ENCODE measurements at regions not wholly inside any gene's neighbourhood (a gene's known extent, or its start where the extent isn't known, plus 50 kb on each side); places are given as distances from the start of the nearest gene placed in this dataset.
"Not testable (repeated sequence)": the region's sequence is repeated elsewhere in the genome, so short reads cannot be mapped to it uniquely, and the experiment has no call there.

- CTCF ChIA-PET, result no interaction called here
- H3K36me3 Mint-ChIP-seq (ENCODE audit: low read depth), result no peaks in the 10 kb centered on the region
These were observed 193.5 kb upstream of the SAMSN1 start for GRCh38 chr21:14739590-14739989.

GRCh38 chr21:14738576-14738975 lies 192.5 kb upstream of the SAMSN1 start:
- H3K9me3 Mint-ChIP-seq; H3K4me1 ChIP-seq (ENCODE audit: insufficient read depth, low read length); H3K36me3 Mint-ChIP-seq (ENCODE audit: low read depth); ATAC-seq (ENCODE audit: poor library complexity); H3K27me3 Mint-ChIP-seq; H3K4me1 Mint-ChIP-seq (ENCODE audit: low read depth); H3K4me3 ChIP-seq (ENCODE audit: low read length); H3K9me3 ChIP-seq (ENCODE audit: control insufficient read depth in 1 of 2, insufficient read depth in 1 of 2, low read length in 2 of 2); DNase-seq; H3K36me3 ChIP-seq (ENCODE audit: insufficient read depth, low read length); H3K27ac ChIP-seq (ENCODE audit: low read depth in 1 of 2, low read length in 2 of 2); H3K27ac Mint-ChIP-seq; H3K27me3 ChIP-seq (ENCODE audit: control insufficient read depth in 1 of 2, insufficient read depth in 2 of 2, low read length in 2 of 2); H3K4me3 Mint-ChIP-seq: not testable (repeated sequence)
- ChIA-PET CTCF (interaction anchor here (0.6 to 3.7 kb wide), 26 partner anchors 10 to 356 kb away, joined by 3 to 23 read pairs (median 4); no protein-coding TSS in a partner anchor), POLR2A (interaction anchor here (0.8 to 1.1 kb wide), 3 partner anchors 13 to 335 kb away, joined by 3 to 5 read pairs (median 3); no protein-coding TSS in a partner anchor)
- intact Hi-C loops (cut with DNase I, micrococcal nuclease), result loop anchor here (1.0 to 10.0 kb wide), 7 partner anchors 194 to 746 kb away; partner anchors contain the start of gene SAMSN1 (in 1 of the 2)

More at GRCh38 chr21:14739590-14739989, 193.5 kb upstream of the SAMSN1 start:
- Mint-ChIP-seq H3K4me3 (no peak overlapping the region), H3K27ac (no peak overlapping the region), H3K9me3 (peaks cover 3% of the 10 kb centered on the region), H3K27me3 (no peaks in the 10 kb centered on the region), H3K4me1 (ENCODE audit: low read depth) (peaks cover 5% of the 10 kb centered on the region)
- no peaks in the 10 kb centered on the region for H3K9me3 ChIP-seq (ENCODE audit: control insufficient read depth in 1 of 2, insufficient read depth in 1 of 2, low read length in 2 of 2)
- intact Hi-C loops (cut with DNase I, micrococcal nuclease), result loop anchor here (2.0 to 10.0 kb wide), 6 partner anchors 195 to 745 kb away; partner anchors contain the start of gene SAMSN1 (in 1 of the 2)
- H3K4me3 ChIP-seq (ENCODE audit: low read length), result no peak overlapping the region
- no peak for ATAC-seq (ENCODE audit: poor library complexity)
- POLR2A ChIA-PET, result no interaction called here
- TF ChIP-seq CTCF (IDR thresholded peaks at IDR 0.05), result no peak
- H3K27me3 ChIP-seq (ENCODE audit: control insufficient read depth in 1 of 2, insufficient read depth in 2 of 2, low read length in 2 of 2), result no peaks in the 10 kb centered on the region
- no peak overlapping the region for H3K27ac ChIP-seq (ENCODE audit: low read depth in 1 of 2, low read length in 2 of 2)
- DNase-seq, result no peak
- no peaks in the 10 kb centered on the region for H3K4me1 ChIP-seq (ENCODE audit: insufficient read depth, low read length)
- H3K36me3 ChIP-seq (ENCODE audit: insufficient read depth, low read length), result no peaks in the 10 kb centered on the region

DNA sequence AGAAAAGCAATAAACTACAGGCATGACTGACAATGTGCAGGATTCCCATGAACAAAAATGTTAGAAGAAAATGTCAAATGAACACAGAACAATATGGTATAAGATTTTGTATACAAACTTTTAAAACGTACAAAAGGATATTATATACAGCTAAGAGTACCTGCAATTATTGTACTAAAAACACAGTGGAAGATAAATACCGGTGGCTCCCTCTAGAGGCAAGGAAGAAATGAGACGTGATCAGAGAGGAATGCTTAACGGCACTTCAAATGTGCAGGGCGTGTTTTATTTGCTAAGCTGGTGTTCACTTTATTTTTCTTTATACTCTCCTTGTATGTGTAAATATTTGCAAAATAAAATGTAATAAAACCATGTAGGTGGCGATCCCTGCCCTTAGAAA lies 191.8 kb upstream of the SAMSN1 start:
- TF ChIP-seq CTCF (IDR thresholded peaks at IDR 0.05), result peak; percentile 75
- Mint-ChIP-seq H3K27ac (no peak overlapping the region), H3K4me3 (no peak overlapping the region), H3K4me1 (ENCODE audit: low read depth) (peaks cover 5% of the 10 kb centered on the region), H3K27me3 (no peaks in the 10 kb centered on the region), H3K36me3 (ENCODE audit: low read depth) (no peaks in the 10 kb centered on the region), H3K9me3 (no peaks in the 10 kb centered on the region)
- Histone ChIP-seq H3K4me1 (ENCODE audit: insufficient read depth, low read length) (no peaks in the 10 kb centered on the region), H3K27me3 (ENCODE audit: control insufficient read depth in 1 of 2, insufficient read depth in 2 of 2, low read length in 2 of 2) (no peaks in the 10 kb centered on the region), H3K27ac (ENCODE audit: low read depth in 1 of 2, low read length in 2 of 2) (no peak overlapping the region), H3K9me3 (ENCODE audit: control insufficient read depth in 1 of 2, insufficient read depth in 1 of 2, low read length in 2 of 2) (no peaks in the 10 kb centered on the region), H3K36me3 (ENCODE audit: insufficient read depth, low read length) (no peaks in the 10 kb centered on the region), H3K4me3 (ENCODE audit: low read length) (no peak overlapping the region)
- DNase-seq, result peak in 11 of 14 experiments; percentile 8 to 86 (median 34)
- intact Hi-C loops (cut with DNase I, micrococcal nuclease), result loop anchor here (1.0 to 10.0 kb wide), 7 partner anchors 193 to 747 kb away; partner anchors contain the start of gene SAMSN1 (in 1 of the 2)
- CTCF ChIA-PET, result interaction anchor here (0.5 to 3.7 kb wide), 38 partner anchors 11 to 356 kb away, joined by 3 to 23 read pairs (median 3); no protein-coding TSS in a partner anchor
- POLR2A ChIA-PET, result interaction anchor here (0.8 to 1.1 kb wide), 3 partner anchors 13 to 334 kb away, joined by 3 to 5 read pairs (median 3); no protein-coding TSS in a partner anchor
- ATAC-seq (ENCODE audit: poor library complexity), result peak; percentile 95
